OCI-LY1 (cell line): ENCODE measurements at regions not wholly inside any gene's neighbourhood (a gene's known extent, or its start where the extent isn't known, plus 50 kb on each side); places are given as distances from the start of the nearest gene placed in this dataset.

Experiments used
- H2AFZ ChIP-seq: fragments of 200-600 bp; sonication (generic), shearing (Covaris generic); 2 replicates; pipeline ENCODE4 v1.6.0; 2014; ENCODE audit warnings: antibody characterized with exemption, mild to moderate bottlenecking, low read length
- H3F3A ChIP-seq: fragments of 200-600 bp; sonication (generic), shearing (Covaris generic); 2 replicates; pipeline ENCODE4 v1.6.0; 2014; ENCODE audit warnings: mild to moderate bottlenecking, antibody characterized with exemption, low read length, moderate library complexity; ENCODE audit not compliant: insufficient read depth
- H3K27ac ChIP-seq: fragments of 200-600 bp; sonication (generic); 2 replicates; pipeline ENCODE4 v1.5.1; 2014; ENCODE audit warnings: low read length, mixed run types, mild to moderate bottlenecking, low read depth; ENCODE audit not compliant: poor library complexity, severe bottlenecking
- H3K27me3 ChIP-seq: fragments of 200-600 bp; sonication (generic); 2 replicates; pipeline ENCODE4 v1.6.0; 2014; ENCODE audit warnings: antibody characterized with exemption, mild to moderate bottlenecking, low read length, moderate library complexity; ENCODE audit not compliant: insufficient read depth
- H3K36me3 ChIP-seq: fragments of 200-600 bp; sonication (generic); 2 replicates; pipeline ENCODE4 v1.6.1; 2014; ENCODE audit warnings: mild to moderate bottlenecking, antibody characterized with exemption, low read length, moderate library complexity, mixed read lengths; ENCODE audit not compliant: insufficient read depth
- H3K4me1 ChIP-seq: fragments of 200-600 bp; sonication (generic); 2 replicates; pipeline ENCODE4 v1.5.1; 2014; ENCODE audit warnings: mild to moderate bottlenecking, low read length, moderate library complexity; ENCODE audit not compliant: insufficient read depth, severe bottlenecking
- H3K4me2 ChIP-seq: fragments of 200-600 bp; sonication (generic), shearing (Covaris generic); 2 replicates; pipeline ENCODE4 v1.6.1; 2014; ENCODE audit warnings: low read length
- H3K4me3 ChIP-seq: fragments of 200-600 bp; sonication (generic); 2 replicates; pipeline ENCODE4 v1.5.1; 2014; ENCODE audit warnings: low read length, low read depth, mild to moderate bottlenecking, mixed read lengths; ENCODE audit not compliant: poor library complexity, severe bottlenecking
- H3K79me2 ChIP-seq: fragments of 200-600 bp; shearing (Covaris generic); 2 replicates; pipeline ENCODE4 v1.6.1; 2016; ENCODE audit warnings: mixed run types, low read length, mixed read lengths; ENCODE audit not compliant: insufficient read depth
- H3K9ac ChIP-seq: fragments of 200-600 bp; sonication (generic), shearing (Covaris generic); 2 replicates; pipeline ENCODE4 v1.6.1; 2014; ENCODE audit warnings: mild to moderate bottlenecking, low read length, mixed read lengths
- H3K9me2 ChIP-seq: fragments of 200-600 bp; sonication (generic), shearing (Covaris generic); 2 replicates; pipeline ENCODE4 v1.6.1; 2014; ENCODE audit warnings: low read depth, mild to moderate bottlenecking, low read length, mixed read lengths
- H3K9me3 ChIP-seq: fragments of 200-600 bp; shearing (Covaris generic); 2 replicates; pipeline ENCODE4 v1.6.1; 2014; ENCODE audit warnings: low read length, mixed read lengths
- H4K20me1 ChIP-seq: fragments of 200-600 bp; sonication (generic), shearing (Covaris generic); 2 replicates; pipeline ENCODE4 v1.6.0; 2016; ENCODE audit warnings: mild to moderate bottlenecking, low read length; ENCODE audit not compliant: insufficient read depth
- CTCF ChIP-seq: fragments of 200-600 bp; sonication (generic), shearing (Covaris generic); IDR thresholded peaks from 2 replicates; pipeline ENCODE4 v1.5.1; 2017; ENCODE audit warnings: mild to moderate bottlenecking, antibody characterized with exemption, low read length, moderate library complexity, mixed read lengths
- EZH2 ChIP-seq: fragments of 200-600 bp; sonication (generic), shearing (Covaris generic); IDR thresholded peaks from 2 replicates; pipeline ENCODE4 v1.8.0; 2017; ENCODE audit warnings: borderline replicate concordance, mixed run types, mild to moderate bottlenecking, antibody characterized with exemption, low read length, moderate library complexity, mixed read lengths

GRCh38 chr13:80263745-80264513, 77.0 kb downstream of the SPRY2 start:
- no peak overlapping the region for H3K4me2 ChIP-seq
- no peaks in the 10 kb centered on the region for H3K36me3 ChIP-seq
- H3K4me3 ChIP-seq = no peak overlapping the region
- no peaks in the 10 kb centered on the region for H3F3A ChIP-seq
- no peaks in the 10 kb centered on the region for H4K20me1 ChIP-seq
- no peak for TF ChIP-seq CTCF
- no peak for TF ChIP-seq EZH2
- H2AFZ ChIP-seq = no peak overlapping the region
- no peaks in the 10 kb centered on the region for H3K27me3 ChIP-seq
- H3K9me2 ChIP-seq = no peaks in the 10 kb centered on the region
- no peaks in the 10 kb centered on the region for H3K4me1 ChIP-seq
- 0 out of 2 replicates have a peak, but pooled peaks cover 3% of the 10 kb centered on the region for H3K9me3 ChIP-seq
- no peaks in the 10 kb centered on the region for H3K79me2 ChIP-seq
- H3K27ac ChIP-seq = no peak overlapping the region
- H3K9ac ChIP-seq = no peak overlapping the region

GRCh38 chr13:80262051-80262695, 78.8 kb downstream of the SPRY2 start:
- 0 out of 2 replicates have a peak, but pooled peaks cover 3% of the 10 kb centered on the region for H3K9me3 ChIP-seq
- H3K4me2 ChIP-seq = no peak overlapping the region
- no peaks in the 10 kb centered on the region for H4K20me1 ChIP-seq
- no peak overlapping the region for H2AFZ ChIP-seq
- no peaks in the 10 kb centered on the region for H3K9me2 ChIP-seq
- TF ChIP-seq EZH2 (no peak), CTCF (no peak)
- no peaks in the 10 kb centered on the region for H3K4me1 ChIP-seq
- H3K36me3 ChIP-seq = no peaks in the 10 kb centered on the region
- no peaks in the 10 kb centered on the region for H3K79me2 ChIP-seq
- no peak overlapping the region for H3K27ac ChIP-seq
- H3K4me3 ChIP-seq = no peak overlapping the region
- H3K9ac ChIP-seq = no peak overlapping the region
- H3F3A ChIP-seq = no peaks in the 10 kb centered on the region
- H3K27me3 ChIP-seq = no peaks in the 10 kb centered on the region

- TF ChIP-seq EZH2 (no peak), CTCF (no peak)
- H3K4me2 ChIP-seq = no peak overlapping the region
- no peaks in the 10 kb centered on the region for H4K20me1 ChIP-seq
- no peaks in the 10 kb centered on the region for H3K36me3 ChIP-seq
- H3K79me2 ChIP-seq = no peaks in the 10 kb centered on the region
- H2AFZ ChIP-seq = no peak overlapping the region
- H3K4me3 ChIP-seq = no peak overlapping the region
- no peaks in the 10 kb centered on the region for H3K27me3 ChIP-seq
- no peaks in the 10 kb centered on the region for H3K9me2 ChIP-seq
- no peaks in the 10 kb centered on the region for H3F3A ChIP-seq
- H3K9me3 ChIP-seq = 0 out of 2 replicates have a peak, but pooled peaks cover under 1% of the 10 kb centered on the region
- no peak overlapping the region for H3K9ac ChIP-seq
- H3K27ac ChIP-seq = no peak overlapping the region
- no peaks in the 10 kb centered on the region for H3K4me1 ChIP-seq
These were observed 81.8 kb downstream of the SPRY2 start for GRCh38 chr13:80259159-80259558.
